Adrenal gland (tissue), 9 donors: ENCODE measurements at regions not wholly inside any gene's neighbourhood (a gene's known extent, or its start where the extent isn't known, plus 50 kb on each side); places are given as distances from the start of the nearest gene placed in this dataset.

Experiments used
- DNase-seq, 7 donors: peaks; one replicate each; pipeline ENCODE4 v3.0.0-alpha.2; 2019 to 2020
- H3K27ac ChIP-seq, 5 donors: fragments of 200-600 bp; sonication (generic) in 4 of 5; 1 replicate in 3 of 5; 2 replicates in 2 of 5; pipeline versions ENCODE4 v1.5.1 to v1.8.0; 2016 to 2020; ENCODE audit warnings: mild to moderate bottlenecking in 1 of 5
- H3K27me3 ChIP-seq: fragments of 200-600 bp; 2 replicates; pipeline ENCODE4 v1.8.0; 2021
- H3K36me3 ChIP-seq, 2 donors: fragments of 200-600 bp; replicated peaks in 1 of 2; 1 replicate in 1 of 2; 2 replicates in 1 of 2; pipeline versions ENCODE4 v1.5.1 to v1.8.0; 2018 to 2022
- H3K4me1 ChIP-seq, 2 donors: fragments of 200-600 bp; replicated peaks in 1 of 2; 1 replicate in 1 of 2; 2 replicates in 1 of 2; pipeline versions ENCODE4 v1.5.1 to v1.8.0; 2018 to 2021
- H3K4me3 ChIP-seq, 4 donors: fragments of 200-600 bp; sonication (generic) in 3 of 4; one replicate each; pipeline ENCODE4 v1.5.1; 2016 to 2018
- H3K9me3 ChIP-seq, 3 donors: fragments of 200-600 bp; sonication (generic) in 1 of 3; replicated peaks in 1 of 3; 1 replicate in 2 of 3; 2 replicates in 1 of 3; pipeline versions ENCODE4 v1.5.1 to v1.8.0; 2016 to 2021
- POLR2A ChIP-seq, 2 donors: fragments of 450-650 bp; IDR thresholded peaks; one replicate each; pipeline ENCODE4 v1.6.1; 2017; ENCODE audit warnings: antibody characterized with exemption in 2 of 2, mild to moderate bottlenecking in 2 of 2, moderate library complexity in 1 of 2
- WGBS, 4 donors: extraction: QIAGEN DNeasy Blood & Tissue Kit in 2 of 4; methylation state at CpG; one replicate each; pipeline versions ENCODE4 v1.1.5 to v1.1.7; 2013 to 2017; 5-methylcytosine and 5-hydroxymethylcytosine counted together
- intact Hi-C, 2 donors: fragments of 100-400 bp; cut with DNase I; formaldehyde crosslinking; loops; one replicate each; pipeline versions ENCODE4 v1.14.1 to v1.15.0; 2022 to 2023
- TF ChIP-seq, protein P1 (sequence below), 6 experiments: fragments of 450-650 bp in 4 of 6; fragments of 200-600 bp in 2 of 6; sonication (generic) in 1 of 6; IDR thresholded peaks; 1 replicate in 5 of 6; 2 replicates in 1 of 6; pipeline versions ENCODE4 v1.5.1 to v1.8.0; 2016 to 2021; ENCODE audit warnings: antibody characterized with exemption in 6 of 6, mild to moderate bottlenecking in 2 of 6, moderate library complexity in 1 of 6
- donor health status: healthy with polysubstance abuse.
- donor health status: Bipolar disorder and iron deficiency.
- donor health status: DM: yes; HTN: yes; CAD: no.
- donor health status: DM: no; HTN: no; CAD: no.
- donor health status: DM: no; HTN: no; CAD: no.

DNA sequence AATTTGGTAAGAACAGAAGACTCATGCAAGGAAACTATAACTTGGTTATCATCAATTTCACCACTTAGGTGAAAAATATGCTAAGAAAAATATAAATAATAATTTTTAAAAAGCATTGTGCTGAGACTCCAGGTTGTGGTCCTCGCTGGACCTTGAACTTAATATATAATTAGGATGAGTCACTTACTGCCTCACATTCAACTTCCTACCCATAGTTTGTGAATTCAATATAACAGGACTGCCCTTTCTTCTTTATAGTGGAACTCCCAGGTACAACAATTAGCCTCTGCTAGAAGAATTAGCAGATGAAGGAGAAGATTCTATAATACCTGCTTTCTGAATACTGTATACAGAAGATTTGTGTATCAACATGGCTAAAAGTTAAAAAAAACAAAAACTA lies 149.1 kb upstream of the SPRED1 start:
- Histone ChIP-seq H3K4me3 (no peak overlapping the region), H3K27me3 (no peaks in the 10 kb centered on the region), H3K27ac (no peak overlapping the region), H3K9me3 (no peaks in the 10 kb centered on the region), H3K36me3 (no peaks in the 10 kb centered on the region), H3K4me1 (no peaks in the 10 kb centered on the region)
- intact Hi-C loops: no loop called here
- 61 to 68% (median 62%) methylated on average over 1 of the region's 1 CpG for WGBS, 4 donors
- no peak for TF ChIP-seq POLR2A (IDR thresholded peaks at IDR 0.05)
- TF ChIP-seq, protein P1, sequence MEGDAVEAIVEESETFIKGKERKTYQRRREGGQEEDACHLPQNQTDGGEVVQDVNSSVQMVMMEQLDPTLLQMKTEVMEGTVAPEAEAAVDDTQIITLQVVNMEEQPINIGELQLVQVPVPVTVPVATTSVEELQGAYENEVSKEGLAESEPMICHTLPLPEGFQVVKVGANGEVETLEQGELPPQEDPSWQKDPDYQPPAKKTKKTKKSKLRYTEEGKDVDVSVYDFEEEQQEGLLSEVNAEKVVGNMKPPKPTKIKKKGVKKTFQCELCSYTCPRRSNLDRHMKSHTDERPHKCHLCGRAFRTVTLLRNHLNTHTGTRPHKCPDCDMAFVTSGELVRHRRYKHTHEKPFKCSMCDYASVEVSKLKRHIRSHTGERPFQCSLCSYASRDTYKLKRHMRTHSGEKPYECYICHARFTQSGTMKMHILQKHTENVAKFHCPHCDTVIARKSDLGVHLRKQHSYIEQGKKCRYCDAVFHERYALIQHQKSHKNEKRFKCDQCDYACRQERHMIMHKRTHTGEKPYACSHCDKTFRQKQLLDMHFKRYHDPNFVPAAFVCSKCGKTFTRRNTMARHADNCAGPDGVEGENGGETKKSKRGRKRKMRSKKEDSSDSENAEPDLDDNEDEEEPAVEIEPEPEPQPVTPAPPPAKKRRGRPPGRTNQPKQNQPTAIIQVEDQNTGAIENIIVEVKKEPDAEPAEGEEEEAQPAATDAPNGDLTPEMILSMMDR (IDR thresholded peaks at IDR 0.05): no peak
- DNase-seq: no peak

DNA sequence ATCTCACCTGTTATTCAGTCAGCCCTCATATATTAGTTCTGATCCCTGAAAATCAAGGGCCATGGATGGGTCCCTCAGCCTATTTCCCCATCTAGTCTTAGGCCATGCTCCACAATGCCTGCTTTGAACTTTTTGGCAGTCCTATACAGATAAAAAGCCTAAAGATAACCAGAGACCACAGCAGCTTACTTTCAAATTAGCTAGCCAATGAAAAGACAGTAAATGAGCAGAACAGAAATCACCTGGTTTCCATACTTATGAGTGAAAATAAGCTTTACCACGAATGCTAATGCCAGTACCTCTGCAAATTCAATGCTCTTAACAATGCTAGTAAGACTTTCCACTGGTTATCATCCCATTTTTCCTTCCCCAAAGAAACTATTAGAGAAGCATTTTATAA lies 141.6 kb upstream of the SPRED1 start:
- 70 to 84% (median 73%) methylated on average over 1 of the region's 1 CpG for WGBS, 4 donors
- H3K27me3 ChIP-seq: no peaks in the 10 kb centered on the region
- no peaks in the 10 kb centered on the region for H3K9me3 ChIP-seq
- no peaks in the 10 kb centered on the region for H3K36me3 ChIP-seq
- intact Hi-C loops: no loop called here
- no peak for DNase-seq
- H3K4me3 ChIP-seq: no peak overlapping the region
- no peak for TF ChIP-seq POLR2A (IDR thresholded peaks at IDR 0.05)
- TF ChIP-seq, protein P1 (IDR thresholded peaks at IDR 0.05): no peak
- no peak overlapping the region for H3K27ac ChIP-seq
- H3K4me1 ChIP-seq: no peaks in the 10 kb centered on the region

DNA sequence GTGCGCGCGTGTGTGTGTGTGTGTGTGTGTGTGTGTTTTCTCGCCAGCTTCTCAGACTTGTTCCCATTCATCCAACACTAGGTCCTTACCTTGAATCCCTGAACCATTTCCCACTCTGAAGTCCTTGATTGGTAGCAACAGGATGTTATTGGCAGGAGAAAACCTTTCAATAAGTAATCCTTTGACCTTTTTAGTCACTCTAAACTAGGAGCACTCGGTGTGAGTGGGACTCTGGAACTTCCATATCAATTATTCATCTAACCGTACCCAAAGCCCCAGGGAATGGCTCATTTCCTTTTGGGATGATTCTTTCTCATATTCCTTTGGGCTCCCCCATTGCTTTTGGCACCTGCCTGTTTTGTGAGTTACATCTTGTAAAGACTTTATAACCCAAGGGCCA lies 140.2 kb upstream of the SPRED1 start:
- Histone ChIP-seq H3K4me3 (no peak overlapping the region), H3K27me3 (no peaks in the 10 kb centered on the region), H3K27ac (no peak overlapping the region), H3K36me3 (no peaks in the 10 kb centered on the region), H3K9me3 (no peaks in the 10 kb centered on the region), H3K4me1 (no peaks in the 10 kb centered on the region)
- TF ChIP-seq, protein P1 (IDR thresholded peaks at IDR 0.05): no peak
- TF ChIP-seq POLR2A (IDR thresholded peaks at IDR 0.05): no peak
- no peak for DNase-seq
- intact Hi-C loops: no loop called here
- WGBS, 4 donors: 86 to 95% (median 90%) methylated on average over 6 of the region's 6 CpGs

DNA sequence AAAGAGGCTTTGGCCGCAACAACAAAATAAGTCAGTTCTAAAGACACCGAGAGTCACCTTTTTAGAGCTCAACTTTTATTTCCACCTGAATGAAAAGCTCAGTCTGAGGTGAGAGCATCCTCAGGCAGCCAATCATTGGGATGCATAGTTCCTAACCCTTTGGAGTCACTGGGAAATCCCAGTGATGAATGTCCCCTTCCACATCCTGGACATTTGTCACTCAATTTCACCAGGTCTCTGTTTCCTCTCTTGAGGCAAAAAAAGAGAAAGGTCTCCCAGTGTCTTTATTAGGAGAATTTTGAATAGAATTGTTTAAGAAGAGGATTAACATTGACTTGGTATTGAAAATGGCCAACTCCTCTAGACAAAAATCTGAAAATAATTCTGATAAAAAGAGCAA lies 137.5 kb upstream of the SPRED1 start:
- DNase-seq: no peak
- TF ChIP-seq, protein P1 (IDR thresholded peaks at IDR 0.05): no peak
- TF ChIP-seq POLR2A (IDR thresholded peaks at IDR 0.05): no peak
- no peak overlapping the region for H3K27ac ChIP-seq
- 86 to 97% (median 95%) methylated on average over 2 of the region's 2 CpGs for WGBS, 4 donors
- H3K4me3 ChIP-seq: no peak overlapping the region
- H3K4me1 ChIP-seq: no peaks in the 10 kb centered on the region
- H3K9me3 ChIP-seq: no peaks in the 10 kb centered on the region
- no peaks in the 10 kb centered on the region for H3K36me3 ChIP-seq
- intact Hi-C loops: no loop called here
- H3K27me3 ChIP-seq: no peaks in the 10 kb centered on the region
